Loucy (cell line): ENCODE measurements at regions not wholly inside any gene's neighbourhood (a gene's known extent, or its start where the extent isn't known, plus 50 kb on each side); places are given as distances from the start of the nearest gene placed in this dataset.

Source experiments
- CTCF ChIP-seq: fragments of 200-600 bp; sonication (generic); conservative IDR thresholded peaks from 2 replicates; pipeline ENCODE4 v1.5.1; 2014; ENCODE audit warnings: mild to moderate bottlenecking, antibody characterized with exemption, low read length
- EZH2phosphoT487 ChIP-seq: fragments of 200-600 bp; IDR thresholded peaks from 2 replicates; pipeline ENCODE4 v1.6.1; 2018; ENCODE audit warnings: antibody characterized with exemption, mild to moderate bottlenecking, moderate library complexity, borderline replicate concordance

- TF ChIP-seq CTCF (no peak), EZH2phosphoT487 (no peak)
These were observed 77.4 kb upstream of the SEM1 start for GRCh38 chr7:96786998-96787395.
